ENCODE measurements at regions not wholly inside any gene's neighbourhood (a gene's known extent, or its start where the extent isn't known, plus 50 kb on each side); places are given as distances from the start of the nearest gene placed in this dataset.

- Histone ChIP-seq H3K27ac (ENCODE audit: extremely low read depth, low read depth, low read length) (no peak overlapping the region), H3K9me3 (ENCODE audit: control insufficient read depth, insufficient read depth, low read depth, low read length) (no peaks in the 10 kb centered on the region), H3K4me3 (ENCODE audit: low read depth, low read length) (no peak overlapping the region), H3K36me3 (ENCODE audit: control insufficient read depth in 2 of 2, insufficient read depth in 1 of 2, low read length in 2 of 2) (no peaks in the 10 kb centered on the region), H3K4me1 (ENCODE audit: control insufficient read depth, insufficient read depth, low read length) (no peaks in the 10 kb centered on the region)
- POLR2A ChIA-PET: no interaction called here
- TF ChIP-seq KLF10 (tag by site-specific recombination; IDR thresholded peaks at IDR 0.05) (no peak), ZNF654 (tag by site-specific recombination; IDR thresholded peaks at IDR 0.05; ENCODE audit: low read depth) (no peak), EGR2 (tag by site-specific recombination; IDR thresholded peaks at IDR 0.05; ENCODE audit: low read depth) (no peak), ZNF449 (tag by site-specific recombination; IDR thresholded peaks at IDR 0.05) (no peak), ZXDB (tag by site-specific recombination; IDR thresholded peaks at IDR 0.05) (no peak), ZNF335 (tag by site-specific recombination; conservative IDR thresholded peaks at IDR 0.05) (no peak), GLIS1 (tag by site-specific recombination; IDR thresholded peaks at IDR 0.05) (no peak), BCL11A (tag by site-specific recombination; IDR thresholded peaks at IDR 0.05; ENCODE audit: low read depth) (no peak), ZNF174 (tag by site-specific recombination; IDR thresholded peaks at IDR 0.05) (no peak), SETDB1 (IDR thresholded peaks at IDR 0.05; ENCODE audit: insufficient read length, low read length) (no peak), ZNF792 (tag by site-specific recombination; IDR thresholded peaks at IDR 0.05) (no peak), SCRT1 (tag by site-specific recombination; IDR thresholded peaks at IDR 0.05; ENCODE audit: borderline replicate concordance) (no peak), HOXD13 (CRISPR knock-in tag; IDR thresholded peaks at IDR 0.05; ENCODE audit: borderline replicate concordance) (no peak), ZNF184 (tag by site-specific recombination; IDR thresholded peaks at IDR 0.05) (no peak), OSR2 (tag by site-specific recombination; IDR thresholded peaks at IDR 0.05) (no peak), ZNF513 (tag by site-specific recombination; IDR thresholded peaks at IDR 0.05) (no peak), MYNN (tag by site-specific recombination; IDR thresholded peaks at IDR 0.05; ENCODE audit: borderline replicate concordance) (no peak), RBAK (tag by site-specific recombination; IDR thresholded peaks at IDR 0.05) (no peak)
- CTCF ChIA-PET: no interaction called here
Observed at GRCh38 chr13:88329066-88329465, 657.9 kb downstream of the SLITRK5 start.

- Histone ChIP-seq H3K4me3 (ENCODE audit: low read depth, low read length) (no peak overlapping the region), H3K27ac (ENCODE audit: extremely low read depth, low read depth, low read length) (no peak overlapping the region), H3K36me3 (ENCODE audit: control insufficient read depth in 2 of 2, insufficient read depth in 1 of 2, low read length in 2 of 2) (no peaks in the 10 kb centered on the region), H3K4me1 (ENCODE audit: control insufficient read depth, insufficient read depth, low read length) (no peaks in the 10 kb centered on the region), H3K9me3 (ENCODE audit: control insufficient read depth, insufficient read depth, low read depth, low read length) (no peaks in the 10 kb centered on the region)
- ChIA-PET CTCF (no interaction called here), POLR2A (no interaction called here)
- TF ChIP-seq ZNF426 (tag by site-specific recombination; IDR thresholded peaks at IDR 0.05): no peak
- TF ChIP-seq PRDM6 (tag by site-specific recombination; IDR thresholded peaks at IDR 0.05): no peak
- no peak for TF ChIP-seq ZNF837 (tag by site-specific recombination; IDR thresholded peaks at IDR 0.05)
- no peak for TF ChIP-seq ZNF280C (tag by site-specific recombination; IDR thresholded peaks at IDR 0.05)
- no peak for TF ChIP-seq ZNF398 (tag by site-specific recombination; IDR thresholded peaks at IDR 0.05)
- TF ChIP-seq BCL11B (tag by site-specific recombination; IDR thresholded peaks at IDR 0.05; ENCODE audit: low read depth): no peak
- no peak for TF ChIP-seq ZNF639 (tag by site-specific recombination; IDR thresholded peaks at IDR 0.05)
- no peak for TF ChIP-seq MEIS1 (CRISPR knock-in tag; IDR thresholded peaks at IDR 0.05; ENCODE audit: borderline replicate concordance)
- no peak for TF ChIP-seq ZNF473 (tag by site-specific recombination; IDR thresholded peaks at IDR 0.05)
- no peak for TF ChIP-seq OSR2 (tag by site-specific recombination; IDR thresholded peaks at IDR 0.05)
Observed at GRCh38 chr13:88339271-88339741, 668.1 kb downstream of the SLITRK5 start.

All from HEK293 (cell line).